MM.1S (cell line): ENCODE measurements at regions not wholly inside any gene's neighbourhood (a gene's known extent, or its start where the extent isn't known, plus 50 kb on each side); places are given as distances from the start of the nearest gene placed in this dataset.

Source experiments
- DNase-seq: peaks from one replicate; pipeline ENCODE4 v3.0.0-alpha.2; 2015
- H2AFZ ChIP-seq: fragments of 300-600 bp; sonication (generic); 2 replicates; pipeline ENCODE4 v1.6.0; 2016; ENCODE audit warnings: antibody characterized with exemption, low read length
- H3F3A ChIP-seq: fragments of 300-600 bp; sonication (generic); 2 replicates; pipeline ENCODE4 v1.6.1; 2016; ENCODE audit warnings: mild to moderate bottlenecking, antibody characterized with exemption, low read length, moderate library complexity, mixed read lengths; ENCODE audit not compliant: insufficient read depth
- H3K27ac ChIP-seq: fragments of 300-600 bp; sonication (generic); 2 replicates; pipeline ENCODE4 v1.5.1; 2016; ENCODE audit warnings: mild to moderate bottlenecking, low read length
- H3K27me3 ChIP-seq: fragments of 300-600 bp; sonication (generic); replicated peaks from 2 replicates; pipeline ENCODE4 v1.6.0; 2016; ENCODE audit warnings: low read length; ENCODE audit not compliant: insufficient read depth
- H3K36me3 ChIP-seq: fragments of 300-600 bp; sonication (generic); replicated peaks from 2 replicates; pipeline ENCODE4 v1.6.1; 2016; ENCODE audit warnings: mild to moderate bottlenecking, low read length, mixed read lengths; ENCODE audit not compliant: insufficient read depth
- H3K4me1 ChIP-seq: fragments of 300-600 bp; sonication (generic); 2 replicates; pipeline ENCODE4 v1.6.1; 2016; ENCODE audit warnings: low read length, mixed read lengths
- H3K4me2 ChIP-seq: fragments of 300-600 bp; sonication (generic); 2 replicates; pipeline ENCODE4 v1.6.0; 2016; ENCODE audit warnings: low read depth, low read length
- H3K4me3 ChIP-seq: fragments of 300-600 bp; sonication (generic); 2 replicates; pipeline ENCODE4 v1.5.1; 2016; ENCODE audit warnings: low read length, mixed read lengths
- H3K79me2 ChIP-seq: fragments of 300-600 bp; sonication (generic); 2 replicates; pipeline ENCODE4 v1.6.1; 2016; ENCODE audit warnings: mixed run types, low read length, mixed read lengths
- H3K9ac ChIP-seq: fragments of 300-600 bp; sonication (generic); 2 replicates; pipeline ENCODE4 v1.6.1; 2016; ENCODE audit warnings: low read length, mixed read lengths
- H3K9me2 ChIP-seq: fragments of 300-600 bp; sonication (generic); replicated peaks from 2 replicates; pipeline ENCODE4 v1.6.1; 2016; ENCODE audit warnings: mild to moderate bottlenecking, low read length, mixed read lengths; ENCODE audit not compliant: insufficient read depth
- H3K9me3 ChIP-seq: fragments of 300-600 bp; sonication (generic); replicated peaks from 2 replicates; pipeline ENCODE4 v1.6.1; 2016; ENCODE audit warnings: mild to moderate bottlenecking, low read length, mixed read lengths; ENCODE audit not compliant: insufficient read depth
- H4K20me1 ChIP-seq: fragments of 300-600 bp; sonication (generic); 2 replicates; pipeline ENCODE4 v1.6.1; 2016; ENCODE audit warnings: mild to moderate bottlenecking, low read length, moderate library complexity, mixed read lengths; ENCODE audit not compliant: insufficient read depth
- EZH2 ChIP-seq: fragments of 300-600 bp; sonication (generic); optimal IDR thresholded peaks from 2 replicates; pipeline ENCODE3; 2017; ENCODE audit warnings: low read depth, mild to moderate bottlenecking, antibody characterized with exemption, low read length, mixed read lengths
- EZH2phosphoT487 ChIP-seq: fragments of 300-600 bp; sonication (generic); IDR thresholded peaks from 2 replicates; pipeline ENCODE4 v1.6.1; 2018; ENCODE audit warnings: antibody characterized with exemption, low read length
- TF ChIP-seq, protein P1 (sequence below): fragments of 300-600 bp; sonication (generic); IDR thresholded peaks from 2 replicates; pipeline ENCODE4 v1.5.1; 2016; ENCODE audit warnings: antibody characterized with exemption, low read length, mixed read lengths

DNA sequence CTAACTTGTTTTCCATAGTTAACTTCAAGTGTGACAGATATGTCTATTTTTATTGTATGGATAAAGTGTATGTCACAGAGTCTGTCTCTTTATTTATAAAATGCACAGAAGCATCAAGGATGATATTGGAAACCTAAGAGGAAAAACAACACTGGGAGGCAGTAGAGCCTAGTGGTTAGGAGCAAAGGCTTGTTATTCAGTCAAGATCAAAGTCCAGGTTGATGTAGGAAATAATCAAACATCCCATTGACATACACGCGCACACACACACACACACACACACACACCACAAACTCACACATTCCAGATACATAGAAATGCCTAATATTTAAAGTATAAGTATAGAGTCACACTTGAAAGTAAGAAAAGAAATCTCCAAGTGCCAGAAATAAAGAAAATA lies 206.8 kb downstream of the CHRDL1 start:
- Histone ChIP-seq H3K27ac (no peak overlapping the region), H3K4me1 (no peaks in the 10 kb centered on the region), H3K27me3 (no peaks in the 10 kb centered on the region), H3K4me3 (no peak overlapping the region), H3K36me3 (no peaks in the 10 kb centered on the region), H2AFZ (no peak overlapping the region), H3K9me2 (no peaks in the 10 kb centered on the region), H3K79me2 (no peaks in the 10 kb centered on the region), H3F3A (no peaks in the 10 kb centered on the region), H3K9me3 (no peaks in the 10 kb centered on the region), H4K20me1 (no peaks in the 10 kb centered on the region), H3K9ac (no peak overlapping the region), H3K4me2 (no peak overlapping the region)
- TF ChIP-seq EZH2 = no peak
- no peak for TF ChIP-seq EZH2phosphoT487
- TF ChIP-seq, protein P1, sequence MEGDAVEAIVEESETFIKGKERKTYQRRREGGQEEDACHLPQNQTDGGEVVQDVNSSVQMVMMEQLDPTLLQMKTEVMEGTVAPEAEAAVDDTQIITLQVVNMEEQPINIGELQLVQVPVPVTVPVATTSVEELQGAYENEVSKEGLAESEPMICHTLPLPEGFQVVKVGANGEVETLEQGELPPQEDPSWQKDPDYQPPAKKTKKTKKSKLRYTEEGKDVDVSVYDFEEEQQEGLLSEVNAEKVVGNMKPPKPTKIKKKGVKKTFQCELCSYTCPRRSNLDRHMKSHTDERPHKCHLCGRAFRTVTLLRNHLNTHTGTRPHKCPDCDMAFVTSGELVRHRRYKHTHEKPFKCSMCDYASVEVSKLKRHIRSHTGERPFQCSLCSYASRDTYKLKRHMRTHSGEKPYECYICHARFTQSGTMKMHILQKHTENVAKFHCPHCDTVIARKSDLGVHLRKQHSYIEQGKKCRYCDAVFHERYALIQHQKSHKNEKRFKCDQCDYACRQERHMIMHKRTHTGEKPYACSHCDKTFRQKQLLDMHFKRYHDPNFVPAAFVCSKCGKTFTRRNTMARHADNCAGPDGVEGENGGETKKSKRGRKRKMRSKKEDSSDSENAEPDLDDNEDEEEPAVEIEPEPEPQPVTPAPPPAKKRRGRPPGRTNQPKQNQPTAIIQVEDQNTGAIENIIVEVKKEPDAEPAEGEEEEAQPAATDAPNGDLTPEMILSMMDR = no peak
- no peak for DNase-seq

DNA sequence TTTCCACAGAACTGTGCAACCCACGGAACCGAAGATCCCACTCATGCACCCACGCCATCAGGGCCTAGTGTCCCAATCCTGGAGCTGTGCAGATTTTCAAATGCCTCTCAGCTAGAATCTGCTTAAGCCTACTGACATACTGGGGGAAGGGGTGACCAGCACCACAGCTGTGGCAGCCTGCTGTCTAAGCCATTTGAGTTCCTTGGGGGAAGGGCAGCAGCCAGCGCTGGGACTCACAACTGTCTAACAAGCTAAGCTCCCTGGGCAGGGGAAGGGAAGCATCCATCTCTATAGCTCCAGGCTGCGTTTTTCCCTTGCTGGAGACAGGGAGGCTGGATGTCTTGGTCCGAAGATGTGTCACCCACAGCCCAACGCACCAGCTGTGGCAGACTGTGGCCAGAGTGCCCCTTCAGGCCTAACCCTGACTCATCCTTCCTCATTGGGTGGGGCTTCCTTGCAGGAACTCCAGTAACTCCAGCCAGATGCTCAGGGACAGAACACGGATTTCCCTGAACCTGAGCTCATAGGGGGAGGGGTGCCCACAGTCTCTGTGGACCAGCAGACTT lies 194.8 kb downstream of the CHRDL1 start:
- no peak overlapping the region for H3K4me3 ChIP-seq
- H4K20me1 ChIP-seq = no peaks in the 10 kb centered on the region
- no peaks in the 10 kb centered on the region for H3K9me2 ChIP-seq
- no peak overlapping the region for H3K9ac ChIP-seq
- H3K4me1 ChIP-seq = no peaks in the 10 kb centered on the region
- no peak overlapping the region for H2AFZ ChIP-seq
- H3K27ac ChIP-seq = no peak overlapping the region
- no peaks in the 10 kb centered on the region for H3F3A ChIP-seq
- H3K36me3 ChIP-seq = no peaks in the 10 kb centered on the region
- H3K9me3 ChIP-seq = no peaks in the 10 kb centered on the region
- H3K79me2 ChIP-seq = no peaks in the 10 kb centered on the region
- TF ChIP-seq EZH2 (no peak), EZH2phosphoT487 (no peak)
- TF ChIP-seq, protein P1 = no peak
- H3K27me3 ChIP-seq = no peaks in the 10 kb centered on the region
- H3K4me2 ChIP-seq = no peak overlapping the region
- DNase-seq = no peak

DNA sequence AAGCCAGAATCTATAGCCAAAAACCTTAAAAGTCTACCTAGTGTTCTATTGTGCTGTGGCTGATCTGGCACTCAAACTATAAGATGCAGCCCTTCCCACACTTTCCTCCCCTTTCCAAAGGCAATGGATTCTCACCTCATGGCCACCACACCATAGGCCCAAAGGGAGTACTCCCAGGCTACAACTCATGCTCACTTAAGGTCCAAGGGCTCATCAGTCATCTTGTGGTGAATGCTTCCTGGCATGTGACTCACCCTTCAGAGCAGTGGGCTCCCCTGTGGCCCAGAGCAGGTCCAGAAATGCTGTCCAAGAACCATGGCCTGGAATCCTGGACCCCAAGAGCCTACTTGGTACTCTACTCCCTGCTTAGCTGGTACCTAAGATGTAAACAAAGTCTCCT lies 181.0 kb downstream of the CHRDL1 start:
- DNase-seq = no peak
- no peak for TF ChIP-seq EZH2
- no peak for TF ChIP-seq EZH2phosphoT487
- TF ChIP-seq, protein P1 = no peak
- H3K9me2 ChIP-seq = no peaks in the 10 kb centered on the region

More for the DNA sequence above, 181.0 kb downstream of the CHRDL1 start:
- Histone ChIP-seq H4K20me1 (no peaks in the 10 kb centered on the region), H3K27ac (no peak overlapping the region), H3K36me3 (no peaks in the 10 kb centered on the region), H3K27me3 (no peaks in the 10 kb centered on the region), H3F3A (no peaks in the 10 kb centered on the region), H3K4me1 (no peaks in the 10 kb centered on the region), H3K9me3 (no peaks in the 10 kb centered on the region), H3K4me3 (no peak overlapping the region), H3K79me2 (no peaks in the 10 kb centered on the region), H2AFZ (no peak overlapping the region), H3K4me2 (no peak overlapping the region), H3K9ac (no peak overlapping the region)
